ENCODE measurements at regions not wholly inside any gene's neighbourhood (a gene's known extent, or its start where the extent isn't known, plus 50 kb on each side); places are given as distances from the start of the nearest gene placed in this dataset.
"Not testable (repeated sequence)": the region's sequence is repeated elsewhere in the genome, so short reads cannot be mapped to it uniquely, and the experiment has no call there.

DNA sequence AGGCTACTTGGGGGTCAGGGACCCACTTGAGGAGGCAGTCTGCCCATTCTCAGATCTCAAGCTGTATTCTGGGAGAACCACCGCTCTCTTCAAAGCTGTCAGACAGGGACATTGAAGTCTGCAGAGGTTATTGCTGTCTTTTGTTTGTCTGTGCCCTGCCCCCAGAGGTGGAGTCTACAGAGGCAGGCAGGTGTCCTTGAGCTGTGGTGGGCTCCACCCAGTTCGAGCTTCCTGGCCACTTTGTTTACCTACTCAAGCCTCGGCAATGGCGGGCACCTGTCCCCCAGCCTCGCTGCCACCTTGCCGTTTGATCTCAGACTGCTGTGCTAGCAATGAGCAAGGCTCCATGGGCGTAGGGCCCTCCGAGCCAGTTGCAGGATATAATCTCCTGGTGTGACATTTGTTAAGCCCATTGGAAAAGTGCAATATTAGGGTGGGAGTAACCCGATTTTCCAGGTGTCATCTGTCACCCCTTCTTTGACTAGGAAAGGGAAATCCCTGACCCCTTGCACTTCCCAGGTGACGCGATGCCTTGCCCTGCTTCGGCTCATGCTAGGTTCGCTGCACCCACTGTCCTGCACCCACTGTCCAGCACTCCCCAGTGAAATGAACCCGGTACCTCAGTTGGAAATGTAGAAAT, 96.4 kb downstream of the ZNF92 start (continued):
- TF ChIP-seq, protein P1, sequence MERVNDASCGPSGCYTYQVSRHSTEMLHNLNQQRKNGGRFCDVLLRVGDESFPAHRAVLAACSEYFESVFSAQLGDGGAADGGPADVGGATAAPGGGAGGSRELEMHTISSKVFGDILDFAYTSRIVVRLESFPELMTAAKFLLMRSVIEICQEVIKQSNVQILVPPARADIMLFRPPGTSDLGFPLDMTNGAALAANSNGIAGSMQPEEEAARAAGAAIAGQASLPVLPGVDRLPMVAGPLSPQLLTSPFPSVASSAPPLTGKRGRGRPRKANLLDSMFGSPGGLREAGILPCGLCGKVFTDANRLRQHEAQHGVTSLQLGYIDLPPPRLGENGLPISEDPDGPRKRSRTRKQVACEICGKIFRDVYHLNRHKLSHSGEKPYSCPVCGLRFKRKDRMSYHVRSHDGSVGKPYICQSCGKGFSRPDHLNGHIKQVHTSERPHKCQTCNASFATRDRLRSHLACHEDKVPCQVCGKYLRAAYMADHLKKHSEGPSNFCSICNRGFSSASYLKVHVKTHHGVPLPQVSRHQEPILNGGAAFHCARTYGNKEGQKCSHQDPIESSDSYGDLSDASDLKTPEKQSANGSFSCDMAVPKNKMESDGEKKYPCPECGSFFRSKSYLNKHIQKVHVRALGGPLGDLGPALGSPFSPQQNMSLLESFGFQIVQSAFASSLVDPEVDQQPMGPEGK (CRISPR knock-in tag; IDR thresholded peaks at IDR 0.05) = peak; percentile 71
- peak; percentile 48; the same call in 1 of the 2 replicates for TF ChIP-seq HDAC2 (CRISPR knock-in tag; IDR thresholded peaks at IDR 0.05)
- TF ChIP-seq, protein P2, sequence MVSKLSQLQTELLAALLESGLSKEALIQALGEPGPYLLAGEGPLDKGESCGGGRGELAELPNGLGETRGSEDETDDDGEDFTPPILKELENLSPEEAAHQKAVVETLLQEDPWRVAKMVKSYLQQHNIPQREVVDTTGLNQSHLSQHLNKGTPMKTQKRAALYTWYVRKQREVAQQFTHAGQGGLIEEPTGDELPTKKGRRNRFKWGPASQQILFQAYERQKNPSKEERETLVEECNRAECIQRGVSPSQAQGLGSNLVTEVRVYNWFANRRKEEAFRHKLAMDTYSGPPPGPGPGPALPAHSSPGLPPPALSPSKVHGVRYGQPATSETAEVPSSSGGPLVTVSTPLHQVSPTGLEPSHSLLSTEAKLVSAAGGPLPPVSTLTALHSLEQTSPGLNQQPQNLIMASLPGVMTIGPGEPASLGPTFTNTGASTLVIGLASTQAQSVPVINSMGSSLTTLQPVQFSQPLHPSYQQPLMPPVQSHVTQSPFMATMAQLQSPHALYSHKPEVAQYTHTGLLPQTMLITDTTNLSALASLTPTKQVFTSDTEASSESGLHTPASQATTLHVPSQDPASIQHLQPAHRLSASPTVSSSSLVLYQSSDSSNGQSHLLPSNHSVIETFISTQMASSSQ (IDR thresholded peaks at IDR 0.05; ENCODE audit: low read depth) = not testable (repeated sequence)
- TF ChIP-seq, protein P2 (CRISPR knock-in tag; IDR thresholded peaks at IDR 0.05; ENCODE audit: borderline replicate concordance) = peak; percentile 84; the same call in 1 of the 2 replicates
- TF ChIP-seq RFXAP (CRISPR knock-in tag; IDR thresholded peaks at IDR 0.05; ENCODE audit: borderline replicate concordance) = peak; percentile 68; the same call in 1 of the 2 replicates
- peak; percentile 20; the same call in 1 of the 2 replicates for TF ChIP-seq ZBTB3 (CRISPR knock-in tag; IDR thresholded peaks at IDR 0.05; ENCODE audit: borderline replicate concordance, low read depth)
- peak; percentile 95 for TF ChIP-seq BRD4 (CRISPR knock-in tag; IDR thresholded peaks at IDR 0.05)
- TF ChIP-seq ZNF430 (CRISPR knock-in tag; IDR thresholded peaks at IDR 0.05) = peak; percentile 31; the same call in 1 of the 2 replicates
- TF ChIP-seq, protein P3, sequence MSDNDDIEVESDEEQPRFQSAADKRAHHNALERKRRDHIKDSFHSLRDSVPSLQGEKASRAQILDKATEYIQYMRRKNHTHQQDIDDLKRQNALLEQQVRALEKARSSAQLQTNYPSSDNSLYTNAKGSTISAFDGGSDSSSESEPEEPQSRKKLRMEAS (IDR thresholded peaks at IDR 0.05) = peak; percentile 50
- not testable (repeated sequence) for TF ChIP-seq NONO (IDR thresholded peaks at IDR 0.05)
- TF ChIP-seq NONO (CRISPR knock-in tag; conservative IDR thresholded peaks at IDR 0.05) = peak; percentile 43; the same call in 1 of the 2 replicates
- TF ChIP-seq, protein P4, sequence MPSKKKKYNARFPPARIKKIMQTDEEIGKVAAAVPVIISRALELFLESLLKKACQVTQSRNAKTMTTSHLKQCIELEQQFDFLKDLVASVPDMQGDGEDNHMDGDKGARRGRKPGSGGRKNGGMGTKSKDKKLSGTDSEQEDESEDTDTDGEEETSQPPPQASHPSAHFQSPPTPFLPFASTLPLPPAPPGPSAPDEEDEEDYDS (CRISPR knock-in tag; IDR thresholded peaks at IDR 0.05) = peak; percentile 68
- TF ChIP-seq ZNF724P (CRISPR knock-in tag; IDR thresholded peaks at IDR 0.05; ENCODE audit: borderline replicate concordance) = 0 out of 2 replicates have a peak, but pooled peaks have one; percentile 54
- peak; percentile 80; the same call in 1 of the 2 replicates for TF ChIP-seq NFKB2 (CRISPR knock-in tag; IDR thresholded peaks at IDR 0.05; ENCODE audit: borderline replicate concordance)
- TF ChIP-seq CBFB (CRISPR knock-in tag; IDR thresholded peaks at IDR 0.05) = peak; percentile 85
- 0 out of 2 replicates have a peak, but pooled peaks have one; percentile 22 for TF ChIP-seq ZSCAN21 (CRISPR knock-in tag; IDR thresholded peaks at IDR 0.05; ENCODE audit: borderline replicate concordance)
- peak; percentile 92 for TF ChIP-seq TBX2 (CRISPR knock-in tag; IDR thresholded peaks at IDR 0.05; ENCODE audit: borderline replicate concordance)
- peak; percentile 74; the same call in 1 of the 2 replicates for TF ChIP-seq ZNF605 (CRISPR knock-in tag; IDR thresholded peaks at IDR 0.05)
- TF ChIP-seq, protein P5, sequence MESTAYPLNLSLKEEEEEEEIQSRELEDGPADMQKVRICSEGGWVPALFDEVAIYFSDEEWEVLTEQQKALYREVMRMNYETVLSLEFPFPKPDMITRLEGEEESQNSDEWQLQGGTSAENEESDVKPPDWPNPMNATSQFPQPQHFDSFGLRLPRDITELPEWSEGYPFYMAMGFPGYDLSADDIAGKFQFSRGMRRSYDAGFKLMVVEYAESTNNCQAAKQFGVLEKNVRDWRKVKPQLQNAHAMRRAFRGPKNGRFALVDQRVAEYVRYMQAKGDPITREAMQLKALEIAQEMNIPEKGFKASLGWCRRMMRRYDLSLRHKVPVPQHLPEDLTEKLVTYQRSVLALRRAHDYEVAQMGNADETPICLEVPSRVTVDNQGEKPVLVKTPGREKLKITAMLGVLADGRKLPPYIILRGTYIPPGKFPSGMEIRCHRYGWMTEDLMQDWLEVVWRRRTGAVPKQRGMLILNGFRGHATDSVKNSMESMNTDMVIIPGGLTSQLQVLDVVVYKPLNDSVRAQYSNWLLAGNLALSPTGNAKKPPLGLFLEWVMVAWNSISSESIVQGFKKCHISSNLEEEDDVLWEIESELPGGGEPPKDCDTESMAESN (CRISPR knock-in tag; conservative IDR thresholded peaks at IDR 0.05) = peak; percentile 56; the same call in 1 of the 2 replicates
